GM10248 (cell line): ENCODE measurements at regions not wholly inside any gene's neighbourhood (a gene's known extent, or its start where the extent isn't known, plus 50 kb on each side); places are given as distances from the start of the nearest gene placed in this dataset.

Source experiments
- CTCF ChIA-PET: fragments of 300-600 bp; sonication (Branson Sonifier 250); formaldehyde crosslinking; extraction: SDS; loops from one replicate; lab custom pipeline; 2021; ENCODE audit warnings: antibody characterized with exemption; lab: Yijun Ruan, JAX
- POLR2A ChIA-PET: fragments of 350-650 bp; sonication (Branson Sonifier 250); formaldehyde crosslinking; extraction: SDS; loops from one replicate; lab custom pipeline; 2020; ENCODE audit warnings: antibody characterized with exemption; lab: Yijun Ruan, JAX
- DNase-seq: peaks from one replicate; pipeline ENCODE4 v3.0.0; 2012; ENCODE audit errors: extremely low spot score
- CTCF ChIP-seq: IDR thresholded peaks from 2 replicates; pipeline ENCODE4 v1.5.1; 2012; ENCODE audit warnings: mild to moderate bottlenecking, low read depth; ENCODE audit errors: extremely low read depth, missing control alignments, control extremely low read depth

GRCh38 chr2:173578404-173579107, 223.9 kb downstream of the CDCA7 start:
- TF ChIP-seq CTCF = no peak
- no peak for DNase-seq
- ChIA-PET POLR2A (no interaction called here), CTCF (interaction anchor here (1.2 kb wide), 1 partner anchor 25 kb away, joined by 3 read pairs; no protein-coding TSS in a partner anchor)

GRCh38 chr2:173580351-173580750, 225.7 kb downstream of the CDCA7 start:
- TF ChIP-seq CTCF = no peak
- DNase-seq = no peak
- CTCF ChIA-PET = interaction anchor here (0.9 kb wide), 1 partner anchor 780 kb away, joined by 3 read pairs; no protein-coding TSS in a partner anchor
- POLR2A ChIA-PET = no interaction called here

GRCh38 chr2:173580956-173581355, 226.3 kb downstream of the CDCA7 start:
- DNase-seq = no peak
- ChIA-PET POLR2A (no interaction called here), CTCF (interaction anchor here (0.9 kb wide), 1 partner anchor 780 kb away, joined by 3 read pairs; no protein-coding TSS in a partner anchor)
- no peak for TF ChIP-seq CTCF

- ChIA-PET POLR2A (no interaction called here), CTCF (no interaction called here)
- TF ChIP-seq CTCF = no peak
- DNase-seq = no peak
Observed at GRCh38 chr2:173583196-173583595, 228.5 kb downstream of the CDCA7 start.

GRCh38 chr2:173584000-173584399, 229.3 kb downstream of the CDCA7 start:
- DNase-seq = no peak
- POLR2A ChIA-PET = no interaction called here
- CTCF ChIA-PET = no interaction called here
- TF ChIP-seq CTCF = no peak

- DNase-seq = no peak
- no peak for TF ChIP-seq CTCF
- ChIA-PET CTCF (no interaction called here), POLR2A (no interaction called here)
Observed at GRCh38 chr2:173584676-173585458, 230.2 kb downstream of the CDCA7 start.
